ENCODE measurements at regions not wholly inside any gene's neighbourhood (a gene's known extent, or its start where the extent isn't known, plus 50 kb on each side); places are given as distances from the start of the nearest gene placed in this dataset.
"Not testable (repeated sequence)": the region's sequence is repeated elsewhere in the genome, so short reads cannot be mapped to it uniquely, and the experiment has no call there.

DNA sequence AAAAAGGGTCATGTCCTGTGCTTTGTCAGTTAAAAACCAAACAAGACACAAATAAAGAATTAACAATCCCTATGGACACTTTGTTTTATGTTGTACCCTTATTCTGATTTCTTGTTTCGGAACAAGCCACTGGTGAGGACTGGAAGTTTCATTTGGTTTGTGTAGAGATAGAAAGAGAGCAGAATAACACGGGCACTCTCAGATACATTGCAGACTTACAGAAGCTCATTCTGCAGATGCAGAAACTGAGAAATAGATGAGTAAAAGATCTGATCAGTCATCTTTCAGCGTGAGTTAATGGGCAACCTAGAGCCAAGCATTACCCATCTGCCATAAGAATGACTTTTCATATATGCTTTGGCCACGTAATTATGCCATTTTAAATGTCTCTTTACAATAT, 407.6 kb downstream of the RAB38 start:
- DNase-seq (ENCODE audit: low read depth in 2 of 2) = no peak

DNA sequence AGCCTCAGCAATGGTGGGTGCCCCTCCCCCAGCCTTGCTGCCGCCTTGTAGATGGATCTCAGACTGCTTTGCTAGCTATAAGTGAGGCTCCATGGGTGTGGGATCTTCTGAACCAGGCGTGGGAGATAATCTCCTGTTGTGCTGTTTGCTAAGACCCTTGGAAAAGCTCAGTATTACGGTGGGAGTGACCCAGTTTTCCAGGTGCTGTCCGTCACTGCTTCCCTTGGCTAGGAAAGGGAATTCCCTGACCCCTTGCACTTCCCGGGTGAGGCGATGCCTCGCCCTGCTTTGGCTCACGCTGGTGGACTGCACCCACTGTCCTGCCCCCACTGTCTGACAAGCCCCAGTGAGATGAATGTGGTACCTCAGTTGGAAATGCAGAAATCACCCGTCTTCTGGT, 411.2 kb downstream of the RAB38 start:
- DNase-seq (ENCODE audit: low read depth in 2 of 2) = not testable (repeated sequence)

DNA sequence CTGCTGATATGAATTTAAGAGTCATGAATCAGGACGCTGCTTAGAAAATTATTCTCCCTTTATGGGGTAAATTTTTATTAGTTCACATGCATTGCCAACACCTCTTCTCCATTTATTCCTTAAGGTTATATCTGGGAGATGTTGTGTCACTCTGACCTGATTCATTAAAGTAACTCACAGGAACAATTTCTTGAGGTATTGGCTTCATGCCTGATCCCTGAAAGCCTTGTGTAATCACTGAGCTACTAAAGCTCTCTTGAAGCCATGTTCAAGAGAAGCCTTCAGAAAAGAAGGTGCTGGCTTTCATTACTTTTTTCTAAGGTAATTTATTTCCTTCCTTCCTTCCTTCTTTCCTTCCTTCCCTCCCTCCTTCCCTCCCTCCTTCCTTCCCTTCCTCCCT, 420.6 kb downstream of the RAB38 start:
- DNase-seq (ENCODE audit: low read depth in 2 of 2) = no peak

DNA sequence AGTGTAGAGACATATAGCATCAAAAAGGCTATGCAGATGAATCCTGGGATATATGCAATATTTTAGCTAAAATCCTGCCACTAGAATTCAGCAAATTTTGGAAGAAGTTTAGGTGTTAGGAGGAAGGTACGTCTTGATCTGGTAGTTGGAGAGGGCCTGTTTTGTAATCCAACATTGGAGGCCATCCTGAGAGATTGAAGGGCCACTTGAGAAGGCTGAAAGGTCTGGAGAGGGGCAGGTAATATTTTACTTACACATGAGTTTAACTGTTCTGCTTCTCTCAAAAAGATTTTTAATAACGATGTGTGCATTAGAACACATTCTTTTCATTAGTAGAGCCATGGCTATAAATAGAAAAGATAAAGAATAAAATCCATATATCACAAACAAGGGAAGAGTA, 422.1 kb downstream of the RAB38 start:
- DNase-seq (ENCODE audit: low read depth in 2 of 2) = no peak

DNA sequence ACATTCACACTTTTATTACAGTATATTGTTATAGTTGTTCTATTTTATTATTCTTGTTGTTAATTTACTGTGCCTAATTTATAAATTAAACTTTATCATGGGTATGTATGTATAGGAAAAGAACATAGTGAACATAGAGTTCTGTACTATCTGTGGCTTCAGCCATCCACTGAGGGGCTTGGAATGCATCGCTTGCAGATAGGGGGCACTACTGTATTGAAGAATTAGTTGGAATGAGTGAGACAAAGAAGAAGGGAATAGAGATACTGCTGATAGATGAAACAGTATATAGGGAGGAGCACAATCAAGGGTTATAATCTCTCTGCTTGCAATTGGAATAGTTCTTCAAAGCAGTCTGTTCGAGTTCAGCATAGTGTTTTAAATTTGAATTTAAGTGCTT, 432.2 kb downstream of the RAB38 start:
- no peak for DNase-seq (ENCODE audit: low read depth in 2 of 2)

DNA sequence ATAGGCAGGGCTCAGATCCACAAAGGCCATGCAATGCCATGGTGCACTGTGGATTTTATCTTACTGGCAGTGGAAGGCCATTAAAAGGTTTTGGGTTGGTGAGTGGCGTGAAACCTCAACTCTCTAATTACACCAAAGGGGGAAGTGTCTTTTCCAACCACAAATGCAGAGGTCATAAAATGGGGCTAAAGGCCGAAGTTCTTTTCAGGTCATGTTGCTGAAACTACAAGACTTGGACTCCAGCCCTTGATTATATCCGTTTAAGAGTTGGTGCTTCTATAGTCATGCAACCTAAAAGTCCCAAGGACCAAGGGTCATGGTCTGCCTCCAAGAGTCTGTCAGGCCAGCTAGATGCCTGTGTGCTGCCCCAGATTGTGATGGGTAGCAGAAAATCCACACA, 434.3 kb downstream of the RAB38 start:
- no peak for DNase-seq (ENCODE audit: low read depth in 2 of 2)

DNA sequence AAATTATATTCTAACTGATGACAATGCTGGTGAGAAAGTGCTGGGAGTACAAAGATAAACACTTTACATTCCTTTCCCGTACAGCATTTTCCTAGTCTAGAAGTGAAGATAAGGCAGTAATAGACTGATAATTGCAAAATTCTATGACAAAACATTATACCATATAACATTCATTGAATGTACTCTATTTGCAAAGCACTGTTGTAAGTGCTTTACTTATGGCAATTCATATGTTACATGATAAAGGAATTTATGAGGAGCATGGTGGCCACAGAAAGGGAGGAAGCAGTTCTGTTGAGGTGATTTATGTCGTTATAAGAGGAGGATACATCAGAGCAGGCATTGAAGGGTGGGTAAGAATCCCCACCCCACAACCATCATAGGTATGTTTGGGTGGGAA, 434.8 kb downstream of the RAB38 start:
- DNase-seq (ENCODE audit: low read depth in 2 of 2) = no peak

DNA sequence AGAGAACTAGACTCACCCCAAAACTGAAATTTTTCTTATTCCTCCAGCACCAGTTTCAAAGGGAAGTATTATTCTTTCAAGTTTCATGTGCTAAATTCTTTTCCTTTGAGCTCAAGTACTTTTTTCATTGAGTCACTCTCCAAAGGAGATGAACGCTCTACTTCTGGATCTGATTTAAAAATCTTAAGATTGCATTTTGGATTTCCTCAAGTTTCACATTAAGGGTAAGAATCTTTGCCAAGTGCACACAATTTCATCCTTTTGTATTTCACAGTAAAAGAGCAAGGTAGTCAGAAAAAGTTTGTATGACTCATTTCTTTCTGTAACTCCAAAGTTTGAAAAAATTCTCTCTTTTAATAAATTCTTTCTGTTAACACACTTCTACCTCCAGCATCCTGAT, 435.5 kb downstream of the RAB38 start:
- DNase-seq (ENCODE audit: low read depth in 2 of 2) = no peak

DNA sequence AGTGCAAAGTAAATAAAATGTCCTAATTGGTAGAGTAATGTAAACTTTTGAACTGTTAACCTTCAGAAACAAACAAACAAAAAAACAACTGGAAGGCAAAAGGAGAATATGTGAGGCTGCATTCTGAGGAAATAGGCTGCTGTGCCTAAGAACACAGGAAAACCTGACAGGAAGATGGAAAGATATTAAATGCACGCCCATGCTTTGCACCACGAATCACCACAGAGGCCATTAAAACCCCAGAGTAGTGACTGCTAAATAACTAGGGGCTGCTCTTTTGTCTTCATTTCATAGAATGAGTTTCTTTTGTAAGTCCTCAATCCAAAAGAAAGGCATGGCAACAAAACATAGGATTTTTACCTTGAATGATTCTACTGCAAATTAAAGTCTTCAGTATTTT, 436.0 kb downstream of the RAB38 start:
- no peak for DNase-seq (ENCODE audit: low read depth in 2 of 2)

DNA sequence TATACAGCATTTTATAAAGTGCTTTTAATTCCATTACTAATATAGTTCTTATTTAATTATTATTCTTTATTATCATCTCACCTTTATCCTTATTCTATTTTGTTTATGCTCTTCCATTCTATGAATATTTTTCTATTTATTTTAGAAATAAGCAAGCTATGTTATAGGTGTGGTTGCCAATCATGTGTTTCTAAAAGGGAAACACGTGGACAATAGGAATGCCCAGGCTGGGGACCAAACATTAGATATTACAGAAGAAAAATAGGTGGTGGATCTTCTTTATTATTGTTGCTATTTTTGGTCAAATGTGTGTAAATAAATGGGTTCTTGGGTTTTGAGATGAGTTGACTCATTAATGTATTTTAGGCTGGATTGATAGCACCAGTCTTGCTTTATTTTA, 438.3 kb downstream of the RAB38 start:
- DNase-seq (ENCODE audit: low read depth in 2 of 2) = no peak

DNA sequence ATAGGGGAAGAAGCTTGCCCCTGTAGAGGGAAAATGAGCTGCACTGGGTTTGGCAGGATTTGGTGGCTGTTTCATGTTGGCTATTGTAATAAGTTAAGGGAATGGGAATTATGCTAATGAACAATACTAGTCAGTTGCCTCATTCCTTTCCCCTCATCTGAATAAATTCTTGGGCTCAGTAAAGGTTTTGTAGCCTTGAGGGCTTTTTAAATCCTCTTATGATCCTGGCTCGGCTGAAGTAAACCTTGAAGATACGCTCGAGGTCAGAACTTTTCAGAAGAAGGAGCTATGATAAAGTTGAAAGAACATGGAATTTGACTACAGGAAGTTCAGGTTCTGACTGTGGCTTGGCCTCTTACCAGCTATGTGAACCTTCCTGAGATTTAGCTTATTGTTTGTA, 448.7 kb downstream of the RAB38 start:
- DNase-seq (ENCODE audit: low read depth in 2 of 2) = no peak

DNA sequence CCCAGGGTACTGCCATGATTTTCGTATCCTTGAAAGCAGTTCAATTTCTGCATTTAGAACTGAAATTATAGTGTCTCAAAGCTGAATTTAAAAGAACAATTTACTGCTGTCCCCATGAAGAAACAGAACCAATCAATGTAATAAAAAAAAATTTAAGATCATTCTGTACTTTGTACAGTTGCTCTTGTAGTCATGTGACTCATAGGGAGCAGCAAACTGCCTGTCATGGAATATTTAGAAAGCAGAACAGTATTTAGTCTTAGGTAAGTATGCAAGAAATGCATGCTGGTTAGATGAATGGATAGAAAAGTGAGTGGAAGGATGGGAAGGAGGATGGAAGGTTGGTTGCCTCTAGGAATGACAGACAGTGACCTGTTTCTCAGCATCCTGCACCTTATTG, 450.9 kb downstream of the RAB38 start:
- DNase-seq (ENCODE audit: low read depth in 2 of 2) = no peak

DNA sequence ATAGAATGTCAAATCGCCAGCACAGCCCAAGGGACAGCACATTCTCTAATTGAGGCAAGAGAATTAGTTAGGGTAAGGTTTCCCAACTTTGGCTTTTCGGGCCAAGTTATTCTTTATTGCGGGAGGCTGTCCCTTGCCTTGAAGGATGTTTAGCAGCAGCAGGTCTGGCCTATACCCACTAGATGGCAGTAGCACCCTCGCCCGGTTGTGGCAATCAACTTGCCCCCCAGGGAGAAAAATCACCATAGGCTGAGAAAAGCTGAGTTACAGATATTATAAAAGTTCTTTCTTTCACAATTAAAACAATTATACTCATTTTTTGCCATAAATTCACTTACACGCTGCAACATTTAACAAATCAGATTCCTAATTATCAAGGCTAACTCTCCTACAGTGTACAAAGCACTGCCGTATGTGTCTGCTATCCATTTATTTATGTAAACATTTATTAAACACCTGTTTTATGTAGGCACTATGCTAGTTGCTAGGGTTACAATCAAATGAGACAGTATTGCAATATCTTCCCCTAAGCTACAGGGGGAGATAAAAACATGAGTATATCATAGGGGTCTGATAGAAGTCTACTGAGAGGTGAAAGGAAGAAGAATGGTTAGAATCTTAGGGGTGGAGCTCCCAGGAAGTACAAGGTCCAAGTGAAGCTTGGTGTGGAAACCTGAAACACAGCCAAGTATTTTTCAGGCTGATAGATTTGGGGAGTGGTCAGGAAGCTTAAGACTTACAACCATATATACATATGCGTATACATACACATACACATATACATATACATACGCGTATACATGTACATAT, 452.3 kb downstream of the RAB38 start:
- DNase-seq (ENCODE audit: low read depth in 2 of 2) = no peak

DNA sequence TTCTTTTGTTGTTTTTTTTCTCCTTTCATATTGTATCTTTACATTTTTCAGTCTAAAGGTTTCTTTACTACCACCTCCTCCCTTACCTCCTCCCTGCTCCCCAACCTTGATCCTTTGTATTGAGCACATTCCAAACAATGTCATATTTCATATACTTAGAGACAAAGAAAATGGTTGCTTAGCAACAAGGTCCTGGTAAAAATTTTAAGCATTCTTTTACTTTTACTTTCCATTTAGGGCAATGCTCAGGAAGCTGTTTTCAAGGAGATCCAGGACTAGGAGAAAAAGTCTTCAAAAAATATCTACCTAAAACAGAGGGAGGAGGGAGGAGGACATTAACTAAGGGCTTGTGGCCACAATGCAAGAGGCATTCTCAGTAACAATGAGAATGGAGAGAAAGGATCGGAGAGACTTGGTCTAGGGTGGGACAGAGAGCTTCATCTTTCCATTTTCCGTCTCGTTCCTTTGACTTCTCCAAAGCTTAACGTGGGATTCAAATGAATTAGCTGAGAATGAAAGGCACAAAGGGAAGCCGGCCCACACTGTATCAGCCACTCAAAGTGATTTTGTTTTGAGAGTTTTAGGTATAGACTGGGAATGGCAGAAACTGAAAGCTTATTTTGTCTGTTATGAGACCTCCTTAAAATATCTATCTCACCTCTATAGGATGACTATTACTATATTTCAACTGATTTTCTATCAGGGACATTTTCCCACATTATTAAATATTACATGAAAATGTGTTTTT, 455.7 kb downstream of the RAB38 start:
- no peak for DNase-seq (ENCODE audit: low read depth in 2 of 2)

DNA sequence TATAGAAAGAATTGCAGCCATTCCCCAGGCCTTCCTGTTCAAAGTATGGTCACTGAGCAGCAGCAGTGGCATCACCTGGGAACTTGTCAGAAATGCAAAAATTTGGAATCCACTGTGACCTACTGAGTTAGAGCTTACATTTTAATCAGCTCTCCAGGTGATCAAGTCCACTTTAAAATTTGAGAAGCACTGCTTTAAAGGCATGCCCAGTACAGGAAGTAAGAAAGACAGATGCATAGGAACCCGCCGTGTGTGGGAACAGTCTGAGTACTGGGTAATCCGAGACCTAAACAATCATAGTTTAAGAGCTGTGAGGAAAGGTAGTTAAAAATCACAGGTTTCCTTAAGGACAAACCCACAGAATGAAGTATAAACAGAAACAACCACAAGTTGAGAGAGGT, 462.4 kb downstream of the RAB38 start:
- DNase-seq (ENCODE audit: low read depth in 2 of 2) = no peak

DNA sequence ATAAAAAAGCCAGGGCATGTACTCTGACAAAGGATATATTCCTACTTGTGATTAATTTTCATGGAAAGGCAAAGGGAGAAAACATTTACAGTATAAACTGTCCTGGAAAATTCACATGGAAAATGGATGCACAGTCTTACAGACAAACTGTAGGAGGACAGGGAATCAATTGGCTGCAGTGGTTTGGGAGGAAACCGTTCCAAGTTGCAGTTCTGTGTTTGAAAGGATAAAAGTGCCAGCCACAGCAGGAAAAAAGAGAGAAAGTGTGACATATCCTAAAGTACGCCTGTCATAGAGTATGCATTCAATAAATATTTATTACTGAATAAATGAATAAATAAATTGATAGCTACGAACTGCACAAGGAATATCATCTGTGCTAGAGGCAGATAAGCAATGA, 462.9 kb downstream of the RAB38 start:
- DNase-seq (ENCODE audit: low read depth in 2 of 2) = no peak

DNA sequence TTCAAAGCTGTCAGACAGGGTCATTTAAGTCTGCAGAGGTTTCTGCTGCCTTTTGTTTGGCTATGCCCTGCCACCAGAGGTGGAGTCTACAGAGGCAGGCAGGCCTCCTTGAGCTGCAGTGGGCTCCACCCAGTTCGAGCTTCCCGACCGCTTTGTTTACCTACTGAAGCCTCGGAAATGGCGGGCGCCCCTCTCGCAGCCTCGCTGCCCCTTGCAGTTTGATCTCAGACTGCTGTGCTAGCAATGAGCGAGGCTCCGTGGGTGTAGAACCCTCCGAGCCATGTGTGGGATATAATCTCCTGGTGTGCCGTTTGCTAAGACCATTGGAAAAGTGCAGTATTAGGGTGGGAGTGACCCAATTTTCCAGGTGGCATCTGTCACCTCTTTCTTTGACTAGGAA, 471.7 kb downstream of the RAB38 start:
- not testable (repeated sequence) for DNase-seq (ENCODE audit: low read depth in 2 of 2)

DNA sequence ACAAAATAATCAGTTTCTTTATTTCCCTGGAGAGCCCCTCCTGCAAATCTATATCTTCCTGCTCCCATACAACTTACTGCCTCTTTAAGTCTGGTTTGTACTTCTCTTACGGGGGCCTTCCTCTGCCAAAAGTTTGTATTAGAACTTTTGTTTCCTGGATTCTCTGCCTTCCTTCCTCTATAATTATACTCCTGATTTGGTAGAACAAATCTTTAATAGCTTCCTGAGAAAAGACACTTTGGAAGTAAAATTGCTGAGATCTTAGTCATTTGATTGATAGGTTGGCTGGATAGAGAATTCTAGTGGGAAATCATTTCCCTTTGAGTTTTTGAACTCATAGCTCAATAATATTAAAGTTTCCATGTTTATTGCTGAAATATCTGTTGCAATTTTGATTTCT, 499.2 kb downstream of the RAB38 start:
- DNase-seq (ENCODE audit: low read depth in 2 of 2) = no peak

DNA sequence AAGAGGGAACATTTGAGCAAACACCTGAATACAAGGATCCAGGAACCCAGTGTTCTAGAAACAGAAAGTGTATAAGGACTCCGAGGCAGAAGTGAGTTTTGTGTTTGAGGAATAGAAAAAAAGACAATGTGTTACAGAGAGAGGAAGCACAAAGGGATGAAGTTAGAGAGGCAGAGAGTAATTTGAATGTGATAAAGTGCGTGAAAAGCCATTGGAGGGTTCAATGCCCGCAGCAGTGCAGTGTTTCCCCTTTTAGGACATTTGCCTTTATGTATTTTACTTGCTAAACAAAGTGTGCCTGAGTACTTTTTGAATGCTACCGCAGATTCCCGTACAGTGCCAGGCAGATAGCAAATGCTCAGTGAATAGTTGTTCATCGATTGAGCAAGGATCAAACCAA, 508.5 kb downstream of the RAB38 start:
- DNase-seq (ENCODE audit: low read depth in 2 of 2) = no peak

DNA sequence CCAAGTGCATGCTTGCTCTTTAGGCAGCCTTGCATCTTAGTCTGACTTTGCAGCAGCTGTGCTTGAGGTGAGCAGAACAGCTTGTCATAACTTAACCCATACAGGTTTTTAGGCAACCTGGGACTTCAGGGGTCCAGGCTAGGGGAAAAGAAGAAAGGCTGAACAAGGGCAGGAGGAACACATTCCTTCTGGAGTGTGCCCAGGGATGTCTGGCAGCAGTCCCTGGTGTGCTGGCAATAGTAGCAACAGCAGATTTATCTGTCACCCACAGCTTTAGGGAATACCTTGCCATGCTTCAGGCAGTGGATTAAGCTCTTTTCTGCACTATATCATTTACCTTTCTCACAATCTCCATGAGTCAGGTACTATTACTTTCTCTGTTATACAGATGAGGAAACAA, 513.0 kb downstream of the RAB38 start:
- no peak for DNase-seq (ENCODE audit: low read depth in 2 of 2)

DNA sequence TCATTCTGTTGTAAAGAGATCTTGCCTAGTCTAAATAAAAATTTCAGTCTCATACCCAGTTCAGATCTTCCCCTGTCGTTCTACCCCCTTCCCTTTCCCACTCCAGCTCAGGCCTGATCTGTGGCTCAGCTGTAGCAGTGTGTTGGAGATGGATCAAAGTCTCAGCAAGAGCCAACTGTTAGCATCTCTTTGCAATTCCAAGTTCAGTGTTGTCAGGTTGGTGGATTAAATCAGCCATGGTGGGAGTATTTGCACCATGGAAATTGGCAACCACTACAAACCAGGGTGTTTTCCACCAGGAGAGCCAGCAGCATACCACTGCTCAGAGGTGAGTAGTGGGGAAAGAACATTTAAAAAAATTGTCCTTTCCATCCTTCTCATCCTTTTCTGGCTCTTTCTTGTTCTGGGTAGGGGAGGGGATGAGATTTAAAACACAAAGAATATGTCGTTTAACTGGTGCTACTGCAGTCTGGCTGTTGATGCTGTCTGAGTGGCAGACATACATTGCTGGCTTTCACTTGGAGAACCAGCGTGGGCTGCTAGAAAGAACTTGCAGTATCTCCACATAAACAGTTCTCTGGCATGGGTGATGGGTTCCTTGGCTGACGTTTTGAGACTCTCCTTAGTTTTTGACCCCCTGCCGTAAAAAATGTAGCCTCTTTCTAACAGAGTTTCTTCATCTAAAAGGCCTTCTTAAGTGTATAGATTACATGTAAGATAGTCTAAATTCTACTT, 514.1 kb downstream of the RAB38 start:
- no peak for DNase-seq (ENCODE audit: low read depth in 2 of 2)

DNA sequence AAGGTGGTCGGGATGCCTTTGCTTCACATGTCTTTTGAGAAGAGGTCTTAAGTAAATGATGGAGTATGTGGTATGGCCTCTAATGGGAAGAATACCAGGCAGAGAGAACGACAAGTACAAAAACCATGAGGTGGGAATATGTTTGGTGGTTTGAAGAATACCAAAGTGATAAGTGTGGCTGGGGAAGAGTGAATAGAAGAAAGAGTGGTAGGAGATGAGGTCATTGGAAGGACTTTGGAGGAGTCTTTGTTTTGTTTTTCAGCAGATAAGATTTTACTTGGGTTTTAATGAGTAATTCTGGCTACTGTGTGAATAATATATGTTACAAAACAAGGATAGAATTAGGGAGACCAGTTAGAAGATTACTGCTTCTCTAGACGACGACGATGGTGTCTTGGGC, 515.4 kb downstream of the RAB38 start:
- no peak for DNase-seq (ENCODE audit: low read depth in 2 of 2)

DNA sequence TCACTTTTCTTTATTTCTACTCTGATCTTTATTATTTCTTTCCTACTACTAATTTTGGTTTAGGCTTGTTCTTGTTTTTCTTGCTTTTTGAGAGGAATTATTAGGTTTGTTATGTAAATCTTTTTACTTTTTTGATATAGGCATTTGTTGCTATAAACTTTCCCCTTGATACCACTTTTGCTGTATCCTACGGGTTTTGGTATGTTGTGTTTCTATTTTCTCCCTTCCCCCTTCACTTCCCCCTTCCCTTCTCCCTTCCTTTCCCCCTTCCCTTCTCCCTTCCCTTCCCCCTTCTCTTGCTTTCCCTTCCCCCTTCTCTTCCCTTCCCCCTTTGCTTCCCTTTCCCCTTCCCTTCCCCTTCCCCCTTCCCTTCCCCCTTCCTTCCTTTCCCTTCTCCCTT, 529.6 kb downstream of the RAB38 start:
- DNase-seq (ENCODE audit: low read depth in 2 of 2) = no peak
